HUES6 (cell line): ENCODE measurements at regions not wholly inside any gene's neighbourhood (a gene's known extent, or its start where the extent isn't known, plus 50 kb on each side); places are given as distances from the start of the nearest gene placed in this dataset.

Experiments used
- H3K27ac ChIP-seq: 2 replicates; pipeline ENCODE4 v1.7.0; 2013; ENCODE audit warnings: low read depth, mild to moderate bottlenecking, low read length, inconsistent platforms
- H3K27me3 ChIP-seq: 2 replicates; pipeline ENCODE4 v1.6.1; 2013; ENCODE audit warnings: low read length; ENCODE audit not compliant: control insufficient read depth, insufficient read depth
- H3K36me3 ChIP-seq: 2 replicates; pipeline ENCODE4 v1.6.1; 2013; ENCODE audit warnings: low read length; ENCODE audit not compliant: control insufficient read depth, insufficient read depth
- H3K4me1 ChIP-seq: 2 replicates; pipeline ENCODE4 v1.6.1; 2013; ENCODE audit warnings: low read length; ENCODE audit not compliant: control insufficient read depth, insufficient read depth
- H3K4me3 ChIP-seq: 2 replicates; pipeline ENCODE4 v1.5.1; 2013; ENCODE audit warnings: low read depth, low read length
- H3K9ac ChIP-seq: one replicate; pipeline ENCODE4 v1.6.1; 2013; ENCODE audit warnings: mild to moderate bottlenecking, low read length
- H3K9me3 ChIP-seq: 2 replicates; pipeline ENCODE4 v1.6.1; 2013; ENCODE audit warnings: low read depth, low read length; ENCODE audit not compliant: control insufficient read depth, insufficient read depth

GRCh38 chr2:52532956-52533355, 1234.6 kb upstream of the CHAC2 start:
- Histone ChIP-seq H3K4me1 (no peaks in the 10 kb centered on the region), H3K4me3 (no peak overlapping the region), H3K9ac (no peak overlapping the region), H3K36me3 (no peaks in the 10 kb centered on the region), H3K9me3 (no peaks in the 10 kb centered on the region), H3K27ac (no peak overlapping the region), H3K27me3 (no peaks in the 10 kb centered on the region)

GRCh38 chr2:52526735-52527134, 1240.9 kb upstream of the CHAC2 start:
- H3K4me1 ChIP-seq: no peaks in the 10 kb centered on the region
- no peak overlapping the region for H3K4me3 ChIP-seq
- no peaks in the 10 kb centered on the region for H3K27me3 ChIP-seq
- H3K27ac ChIP-seq: no peak overlapping the region
- H3K9me3 ChIP-seq: peaks cover 8% of the 10 kb centered on the region
- no peaks in the 10 kb centered on the region for H3K36me3 ChIP-seq
- no peak overlapping the region for H3K9ac ChIP-seq

GRCh38 chr2:52520644-52521043, 1247.0 kb upstream of the CHAC2 start:
- Histone ChIP-seq H3K27ac (no peak overlapping the region), H3K9ac (no peak overlapping the region), H3K27me3 (no peaks in the 10 kb centered on the region)

GRCh38 chr2:52518678-52519077, 1248.9 kb upstream of the CHAC2 start:
- Histone ChIP-seq H3K27me3 (no peaks in the 10 kb centered on the region), H3K4me3 (no peak overlapping the region), H3K36me3 (no peaks in the 10 kb centered on the region), H3K9me3 (no peaks in the 10 kb centered on the region), H3K4me1 (peaks cover 6% of the 10 kb centered on the region; the same call in 1 of the 2 replicates), H3K27ac (no peak overlapping the region), H3K9ac (no peak overlapping the region)

More at GRCh38 chr2:52520644-52521043, 1247.0 kb upstream of the CHAC2 start:
- no peaks in the 10 kb centered on the region for H3K36me3 ChIP-seq
- H3K9me3 ChIP-seq: peaks cover 8% of the 10 kb centered on the region
- peaks cover 6% of the 10 kb centered on the region; the same call in 1 of the 2 replicates for H3K4me1 ChIP-seq
- no peak overlapping the region for H3K4me3 ChIP-seq

GRCh38 chr2:52512760-52513159, 1254.8 kb upstream of the CHAC2 start:
- H3K9ac ChIP-seq: no peak overlapping the region
- H3K36me3 ChIP-seq: no peaks in the 10 kb centered on the region
- no peaks in the 10 kb centered on the region for H3K9me3 ChIP-seq

GRCh38 chr2:52510432-52510831, 1257.2 kb upstream of the CHAC2 start:
- no peak overlapping the region for H3K9ac ChIP-seq
- H3K4me3 ChIP-seq: no peak overlapping the region
- no peaks in the 10 kb centered on the region for H3K36me3 ChIP-seq
- H3K27me3 ChIP-seq: no peaks in the 10 kb centered on the region
- no peaks in the 10 kb centered on the region for H3K9me3 ChIP-seq
- no peak overlapping the region for H3K27ac ChIP-seq
- H3K4me1 ChIP-seq: no peaks in the 10 kb centered on the region

More at GRCh38 chr2:52512760-52513159, 1254.8 kb upstream of the CHAC2 start:
- H3K4me1 ChIP-seq: no peaks in the 10 kb centered on the region
- no peak overlapping the region for H3K4me3 ChIP-seq
- H3K27me3 ChIP-seq: no peaks in the 10 kb centered on the region
- H3K27ac ChIP-seq: no peak overlapping the region

- H3K9ac ChIP-seq: no peak overlapping the region
- H3K4me3 ChIP-seq: no peak overlapping the region
- H3K36me3 ChIP-seq: no peaks in the 10 kb centered on the region
- no peak overlapping the region for H3K27ac ChIP-seq
- no peaks in the 10 kb centered on the region for H3K27me3 ChIP-seq
- no peaks in the 10 kb centered on the region for H3K4me1 ChIP-seq
- peaks cover 9% of the 10 kb centered on the region for H3K9me3 ChIP-seq
These were observed 1265.1 kb upstream of the CHAC2 start for GRCh38 chr2:52502476-52502860.

GRCh38 chr2:52501715-52502475, 1265.7 kb upstream of the CHAC2 start:
- H3K36me3 ChIP-seq: no peaks in the 10 kb centered on the region
- no peaks in the 10 kb centered on the region for H3K27me3 ChIP-seq
- no peaks in the 10 kb centered on the region for H3K4me1 ChIP-seq
- H3K9ac ChIP-seq: no peak overlapping the region
- H3K4me3 ChIP-seq: no peak overlapping the region
- peaks cover 15% of the 10 kb centered on the region for H3K9me3 ChIP-seq
- no peak overlapping the region for H3K27ac ChIP-seq

GRCh38 chr2:52500561-52500960, 1267.0 kb upstream of the CHAC2 start:
- no peak overlapping the region for H3K9ac ChIP-seq
- H3K4me1 ChIP-seq: no peaks in the 10 kb centered on the region
- no peak overlapping the region for H3K4me3 ChIP-seq
- no peaks in the 10 kb centered on the region for H3K27me3 ChIP-seq
- H3K36me3 ChIP-seq: no peaks in the 10 kb centered on the region
- no peak overlapping the region for H3K27ac ChIP-seq
- peaks cover 16% of the 10 kb centered on the region for H3K9me3 ChIP-seq

GRCh38 chr2:52498077-52498750, 1269.4 kb upstream of the CHAC2 start:
- Histone ChIP-seq H3K4me3 (no peak overlapping the region), H3K27ac (no peak overlapping the region), H3K4me1 (no peaks in the 10 kb centered on the region), H3K27me3 (no peaks in the 10 kb centered on the region), H3K36me3 (no peaks in the 10 kb centered on the region), H3K9me3 (peaks cover 16% of the 10 kb centered on the region), H3K9ac (no peak overlapping the region)

GRCh38 chr2:52495816-52496215, 1271.8 kb upstream of the CHAC2 start:
- no peaks in the 10 kb centered on the region for H3K36me3 ChIP-seq
- no peak overlapping the region for H3K9ac ChIP-seq
- H3K4me3 ChIP-seq: no peak overlapping the region
- peaks cover 19% of the 10 kb centered on the region for H3K9me3 ChIP-seq
- no peak overlapping the region for H3K27ac ChIP-seq
- H3K4me1 ChIP-seq: no peaks in the 10 kb centered on the region
- H3K27me3 ChIP-seq: no peaks in the 10 kb centered on the region
